ENCODE measurements at regions not wholly inside any gene's neighbourhood (a gene's known extent, or its start where the extent isn't known, plus 50 kb on each side); places are given as distances from the start of the nearest gene placed in this dataset.

GRCh38 chr10:88023676-88024075 lies 160.3 kb downstream of the PTEN start:
- DNase-seq = no peak

DNA sequence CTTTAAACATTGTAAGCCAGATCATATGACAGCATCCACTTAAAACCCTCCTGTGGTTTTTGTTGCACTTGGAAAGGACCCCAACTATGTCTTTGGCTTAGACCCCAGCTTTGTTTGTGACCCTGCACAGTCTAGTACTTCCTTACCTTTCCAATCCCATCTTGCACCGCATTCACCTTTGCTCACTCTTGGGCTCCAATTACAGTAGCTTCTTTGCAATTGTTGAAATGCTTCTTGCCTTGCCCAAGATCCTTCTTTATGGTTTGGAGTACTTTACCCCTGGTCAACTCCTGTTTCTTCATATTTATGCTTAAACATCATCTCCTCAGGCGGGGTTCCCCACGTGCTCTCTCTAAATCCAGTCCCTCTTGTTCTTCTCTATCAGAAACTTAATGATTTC lies 162.6 kb downstream of the PTEN start:
- DNase-seq = no peak

- DNase-seq = no peak
These were observed 164.1 kb downstream of the PTEN start for GRCh38 chr10:88027570-88027969.

- DNase-seq = peak; percentile 31
These were observed 164.6 kb downstream of the PTEN start for GRCh38 chr10:88028072-88028471.

DNA sequence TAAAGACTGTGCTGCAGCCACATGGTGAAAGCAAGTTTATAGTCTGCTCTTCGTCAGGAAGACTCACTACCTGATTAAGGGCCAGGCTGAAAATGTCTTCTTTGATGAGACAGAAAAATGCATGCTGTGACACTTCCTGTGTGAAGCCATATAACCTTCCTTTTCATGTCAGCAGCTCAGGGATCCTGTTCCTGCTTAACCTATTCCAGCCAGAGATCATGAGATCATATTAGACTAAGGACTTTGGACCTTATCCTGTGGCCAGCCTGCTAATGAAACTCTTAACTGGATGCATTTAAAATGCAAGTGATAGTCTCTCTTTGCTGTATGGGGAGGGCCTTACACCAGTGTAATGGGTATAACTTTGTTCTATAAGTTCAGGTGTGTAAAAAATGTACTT lies 165.2 kb downstream of the PTEN start:
- DNase-seq = peak; percentile 92

DNA sequence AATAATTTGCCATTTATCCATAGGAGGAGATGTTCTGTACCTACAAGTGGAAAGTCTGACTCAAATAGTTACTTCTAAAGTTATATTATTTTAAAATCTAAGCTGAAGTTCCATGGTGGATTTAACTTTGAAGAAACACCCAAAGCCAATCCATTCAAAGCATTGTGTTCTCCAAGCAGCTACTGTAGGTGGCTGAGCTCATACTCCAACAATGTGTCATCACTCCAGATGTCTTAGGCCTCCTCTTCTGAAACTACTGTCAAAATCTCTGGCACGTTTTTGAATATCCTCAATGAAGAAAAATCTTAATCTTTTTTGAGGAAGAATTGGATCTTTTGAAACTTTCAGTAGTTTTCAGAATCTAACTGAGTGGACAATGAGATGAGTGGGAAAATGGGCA lies 169.1 kb downstream of the PTEN start:
- no peak for DNase-seq

- DNase-seq = no peak
These were observed 170.0 kb downstream of the PTEN start for GRCh38 chr10:88033385-88033784.

GRCh38 chr10:88033793-88034192 lies 170.4 kb downstream of the PTEN start:
- no peak for DNase-seq

- no peak for DNase-seq
These were observed 172.7 kb downstream of the PTEN start for GRCh38 chr10:88036126-88036525.

- DNase-seq = no peak
These were observed 174.2 kb downstream of the PTEN start for GRCh38 chr10:88037623-88038022.

DNA sequence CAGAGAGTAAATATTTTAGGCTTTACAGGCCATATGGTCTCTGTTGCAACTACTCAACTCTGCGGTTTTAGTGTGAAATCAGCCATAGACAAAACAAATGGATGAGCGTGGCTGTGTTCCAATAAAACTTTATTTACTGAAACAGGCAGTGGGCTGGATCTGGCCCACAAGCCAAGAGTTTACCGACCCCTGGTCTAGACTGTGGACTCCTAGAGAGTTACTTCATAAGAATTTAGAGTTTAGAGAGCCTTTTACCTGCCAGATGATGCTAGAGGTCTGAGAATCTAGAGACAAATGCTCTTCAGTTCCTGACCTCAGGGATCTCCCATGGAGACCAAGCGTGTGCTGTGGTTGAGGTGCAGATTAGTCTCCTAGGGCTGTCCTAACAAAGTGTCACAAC lies 174.8 kb downstream of the PTEN start:
- peak; percentile 29 for DNase-seq

DNA sequence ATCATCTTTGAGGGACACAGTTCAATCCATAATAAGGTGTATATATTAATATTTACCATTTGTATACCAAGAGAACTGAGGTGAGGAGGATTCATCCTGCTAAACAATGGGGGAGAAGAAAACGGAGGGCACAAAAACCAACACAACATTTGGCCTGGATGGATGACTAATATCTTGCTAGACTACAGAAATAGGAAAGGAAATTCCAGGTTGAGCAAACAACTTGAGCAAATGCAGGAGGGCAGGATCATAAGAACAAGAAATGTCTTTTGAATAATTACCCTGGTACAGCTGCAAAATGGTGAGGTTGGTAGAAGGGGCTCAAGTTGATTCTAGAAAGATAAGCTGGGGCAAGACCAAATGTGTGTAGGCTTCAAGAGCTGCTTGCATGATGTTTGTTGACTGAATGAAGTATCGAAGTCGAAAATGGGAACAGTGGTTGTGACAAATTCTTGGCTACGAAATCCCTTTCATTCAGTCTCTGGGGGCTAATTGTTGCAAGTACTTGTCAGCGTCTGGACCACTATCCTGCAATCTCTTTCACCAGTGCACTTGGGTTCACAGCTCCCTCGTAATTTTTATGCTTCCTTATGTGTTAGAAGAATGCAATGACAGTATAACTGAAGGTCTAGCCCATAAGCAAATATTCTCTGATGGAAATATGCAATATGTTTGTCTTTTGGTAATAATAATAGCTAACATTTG lies 176.2 kb downstream of the PTEN start:
- no peak for DNase-seq

DNA sequence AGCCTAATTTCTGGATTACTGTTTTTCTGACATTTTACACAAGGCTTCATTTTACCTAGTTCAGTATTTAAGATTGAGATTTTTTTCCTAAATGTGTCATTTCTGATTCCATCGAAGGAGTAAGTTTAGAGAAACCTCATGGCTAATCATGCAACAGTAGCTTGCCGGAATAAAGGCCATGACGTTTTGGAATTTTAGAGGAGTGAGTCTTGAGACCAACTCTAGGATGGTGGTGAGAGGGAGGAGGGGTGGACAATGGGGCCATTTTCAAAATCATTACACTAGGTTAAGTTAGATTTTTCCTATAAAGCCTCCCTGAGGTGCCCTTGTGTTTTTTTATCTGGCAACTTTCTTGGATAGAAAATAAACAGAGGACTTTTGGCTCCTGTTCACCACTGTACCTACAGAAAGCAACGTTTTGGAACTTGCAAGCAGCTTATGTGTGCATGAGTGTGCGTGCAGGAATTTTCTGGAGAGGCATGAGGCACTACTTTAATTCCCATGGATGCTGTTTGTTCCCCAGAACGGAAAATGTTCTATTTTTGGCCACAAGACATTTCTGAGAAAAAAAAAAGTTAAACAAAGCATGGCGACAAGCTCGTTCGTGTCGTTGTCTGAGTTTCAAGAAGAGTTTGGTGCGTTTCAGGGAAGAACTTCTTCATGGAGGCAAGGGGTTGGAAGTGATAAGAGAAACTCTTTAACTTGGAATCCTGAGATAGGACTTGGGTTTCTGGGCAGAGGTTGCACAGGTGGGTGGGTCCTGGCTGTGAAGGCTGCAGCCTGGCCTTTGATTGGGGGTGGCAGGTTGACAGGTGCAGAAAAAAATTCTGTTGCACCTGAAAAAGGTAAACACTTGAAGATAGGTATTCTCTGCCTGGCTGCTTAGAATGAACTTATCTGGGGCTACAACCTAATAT lies 178.1 kb downstream of the PTEN start:
- DNase-seq = peak; percentile 61

DNA sequence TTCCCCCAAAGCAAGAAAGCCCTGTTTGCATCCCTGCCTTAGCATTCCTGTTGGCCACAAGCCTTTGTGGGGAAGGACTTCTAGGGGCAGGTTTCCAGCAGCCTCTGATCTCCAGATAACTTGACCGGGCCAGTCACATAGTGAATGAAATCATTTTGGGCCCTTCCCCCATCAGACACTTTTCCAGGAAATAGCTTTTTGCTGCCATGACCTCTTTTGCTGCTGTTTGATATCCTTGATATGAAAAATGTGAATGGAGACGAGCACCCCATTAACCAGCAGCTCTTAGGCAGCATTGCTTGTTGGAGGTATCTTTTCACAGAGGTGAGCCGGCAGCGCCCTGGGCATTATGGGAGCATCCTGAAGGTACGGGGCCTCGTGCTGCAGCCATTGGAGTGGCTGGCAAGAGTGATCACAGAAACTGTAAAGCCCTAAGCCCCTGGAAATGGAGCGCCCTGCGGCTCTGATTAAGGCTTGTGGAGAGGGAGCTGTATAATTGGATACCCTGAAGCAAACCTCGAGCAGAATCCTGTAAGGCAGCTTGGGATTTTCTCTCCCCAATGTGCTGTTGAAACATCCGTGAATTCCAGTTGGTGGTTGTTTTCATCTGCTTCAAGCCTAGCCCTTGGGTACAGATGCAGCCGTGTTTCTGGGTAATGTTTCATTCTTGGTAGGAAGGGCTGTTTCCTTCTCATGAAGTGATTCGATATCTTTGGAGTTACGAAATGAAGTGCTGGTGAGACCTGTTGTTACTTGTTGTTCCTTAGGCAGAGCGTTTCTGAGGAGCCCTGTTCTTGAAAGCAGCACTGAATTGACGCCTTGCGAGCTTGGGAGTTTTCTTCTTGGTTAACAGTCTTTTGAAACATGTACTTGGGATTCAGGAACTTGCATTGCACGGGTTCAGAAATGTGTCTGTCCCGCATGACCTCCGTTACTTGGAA lies 179.0 kb downstream of the PTEN start:
- DNase-seq = peak; percentile 61

- no peak for DNase-seq
These were observed 181.7 kb downstream of the PTEN start for GRCh38 chr10:88045096-88045495.

- no peak for DNase-seq
These were observed 182.4 kb downstream of the PTEN start for GRCh38 chr10:88045656-88046415.

DNA sequence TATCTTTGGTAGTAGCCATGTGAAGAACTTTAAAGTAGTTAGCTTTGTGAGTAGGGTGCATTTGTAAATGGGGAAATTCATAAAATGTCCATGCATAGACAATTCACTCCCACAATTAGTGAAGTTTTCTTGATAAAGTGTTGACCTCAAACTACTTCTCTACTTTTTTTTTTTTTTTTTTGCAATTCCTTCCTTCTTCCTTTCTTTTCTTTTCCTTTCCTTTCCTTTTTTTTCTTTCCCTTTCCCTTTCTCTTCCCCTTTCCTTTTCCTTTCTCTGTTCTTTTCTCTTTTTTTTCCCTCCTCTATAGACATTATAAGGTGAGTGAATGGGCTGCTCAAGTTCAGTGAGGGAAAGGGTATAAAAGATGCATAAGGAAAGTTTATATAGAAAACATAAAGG lies 184.2 kb downstream of the PTEN start:
- no peak for DNase-seq

DNA sequence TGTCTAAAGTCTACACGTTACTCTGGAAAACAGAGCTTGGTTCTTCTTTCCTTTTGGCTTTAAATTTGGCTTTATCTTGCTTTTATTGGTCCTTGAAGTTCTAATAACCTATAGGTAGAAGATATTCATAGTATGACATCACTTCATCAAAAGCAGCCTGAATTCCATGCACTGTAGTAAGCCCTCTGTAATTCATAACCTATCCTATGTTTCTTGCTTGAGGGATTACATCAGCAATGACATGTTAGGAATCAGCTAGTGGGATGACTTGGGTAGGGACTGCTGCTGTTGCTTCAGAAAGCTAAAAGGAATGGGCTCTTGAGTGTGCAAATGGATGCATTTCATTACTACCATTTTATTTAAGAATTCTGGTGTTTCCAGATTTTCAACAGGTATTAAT lies 184.9 kb downstream of the PTEN start:
- no peak for DNase-seq

DNA sequence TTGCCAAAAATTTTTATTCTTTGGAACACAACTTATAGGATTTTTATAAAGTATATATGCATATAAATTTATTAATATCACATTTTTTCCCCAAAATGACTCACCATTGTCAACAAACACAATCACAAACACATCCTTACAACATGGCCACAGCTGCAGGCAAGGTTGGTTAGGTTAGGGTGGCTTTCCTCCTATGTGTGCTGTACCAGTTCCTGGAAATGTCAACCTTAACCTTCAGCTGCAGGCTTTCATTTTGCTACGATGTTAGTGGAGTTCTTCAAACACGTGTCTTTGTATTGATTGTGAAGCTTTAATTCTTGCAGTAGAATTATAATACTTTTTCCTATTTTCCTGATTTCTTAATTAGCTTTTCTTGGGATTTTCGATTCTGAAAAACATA lies 185.8 kb downstream of the PTEN start:
- no peak for DNase-seq

DNA sequence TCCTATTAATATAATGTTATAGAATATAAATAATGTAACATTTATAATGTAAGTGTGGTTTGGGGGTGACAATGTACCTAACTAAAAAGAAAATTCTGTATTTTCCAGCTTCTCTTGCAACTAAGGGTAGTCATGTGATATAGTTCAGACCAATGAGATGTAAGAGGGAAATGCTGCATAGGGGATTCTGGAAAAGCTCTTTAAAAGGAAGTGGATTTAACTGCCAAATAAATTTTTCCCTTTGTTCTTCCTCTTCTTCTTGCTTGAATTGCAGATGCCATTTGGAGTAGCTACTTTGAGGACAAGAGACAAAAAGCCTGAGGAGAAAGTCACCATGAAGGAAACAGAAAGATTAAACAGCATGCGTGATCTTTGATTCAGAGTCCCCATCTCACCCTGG lies 194.3 kb downstream of the PTEN start:
- DNase-seq = no peak

DNA sequence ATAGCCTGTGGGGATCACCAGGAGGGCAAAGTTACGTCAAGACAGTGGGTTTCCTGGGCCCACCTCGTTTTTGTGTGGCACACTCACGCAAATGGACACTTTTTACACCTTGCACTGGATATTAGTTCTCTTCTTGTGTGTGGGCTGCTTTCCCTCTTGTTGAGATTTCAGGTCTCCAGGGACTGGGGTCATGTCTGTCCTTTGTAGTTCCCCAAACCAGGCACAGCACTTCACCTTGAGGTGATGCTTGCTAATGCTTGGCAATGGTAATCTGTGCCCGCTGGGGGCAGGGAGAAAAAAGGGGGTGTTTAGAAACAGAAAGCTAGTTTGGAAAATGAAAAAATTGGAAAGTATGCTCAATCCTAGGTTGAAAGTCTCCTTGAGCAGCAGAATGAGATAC lies 195.3 kb downstream of the PTEN start:
- no peak for DNase-seq

DNA sequence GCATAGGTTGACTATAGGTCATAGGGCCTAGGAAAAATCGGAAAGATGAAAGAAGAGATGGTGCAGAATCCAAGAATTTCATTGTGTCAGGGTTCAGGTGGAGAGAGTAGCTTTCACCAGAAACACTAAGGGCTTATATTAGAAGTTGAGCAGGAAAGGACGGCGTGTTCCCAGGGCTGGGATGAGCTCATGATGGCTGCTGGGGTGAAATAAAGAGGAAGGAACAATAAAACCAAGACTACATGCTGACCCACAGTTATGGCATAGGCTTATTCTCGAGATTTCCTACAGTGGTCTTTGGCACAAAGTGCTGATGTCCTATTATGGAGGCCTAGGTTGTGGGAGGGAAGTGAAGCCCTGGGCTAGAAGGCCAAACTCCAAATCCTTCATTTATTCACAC lies 195.8 kb downstream of the PTEN start:
- DNase-seq = no peak
